HG02571 (cell line): ENCODE measurements at regions not wholly inside any gene's neighbourhood (a gene's known extent, or its start where the extent isn't known, plus 50 kb on each side); places are given as distances from the start of the nearest gene placed in this dataset.
"Not testable (repeated sequence)": the region's sequence is repeated elsewhere in the genome, so short reads cannot be mapped to it uniquely, and the experiment has no call there.

Source experiments
- ATAC-seq: cut with Tn5 transposase; IDR thresholded peaks from one replicate; pipeline ENCODE4 v1.9.1; 2021; ENCODE audit warnings: mild to moderate bottlenecking, moderate library complexity; ENCODE audit not compliant: unreplicated experiment

GRCh38 chr16:59168461-59169114 lies 434.5 kb upstream of the GOT2 start:
- no peak for ATAC-seq

GRCh38 chr16:59164461-59164860 lies 430.3 kb upstream of the GOT2 start:
- no peak for ATAC-seq

- no peak for ATAC-seq
Observed at GRCh38 chr16:59163371-59164055, 429.4 kb upstream of the GOT2 start.

GRCh38 chr16:59161679-59162078 lies 427.6 kb upstream of the GOT2 start:
- no peak for ATAC-seq

GRCh38 chr16:59154295-59154694 lies 420.2 kb upstream of the GOT2 start:
- no peak for ATAC-seq

- ATAC-seq, result no peak
Observed at GRCh38 chr16:59148769-59149155, 414.6 kb upstream of the GOT2 start.

- no peak for ATAC-seq
Observed at GRCh38 chr16:59148056-59148768, 414.1 kb upstream of the GOT2 start.

- no peak for ATAC-seq
Observed at GRCh38 chr16:59146140-59146539, 412.0 kb upstream of the GOT2 start.

- no peak for ATAC-seq
Observed at GRCh38 chr16:59144841-59145240, 410.7 kb upstream of the GOT2 start.

- ATAC-seq, result no peak
Observed at GRCh38 chr16:59144326-59144725, 410.2 kb upstream of the GOT2 start.

- no peak for ATAC-seq
Observed at GRCh38 chr16:59126486-59126885, 392.4 kb upstream of the GOT2 start.

GRCh38 chr16:59124056-59124455 lies 389.9 kb upstream of the GOT2 start:
- no peak for ATAC-seq

- no peak for ATAC-seq
Observed at GRCh38 chr16:59123479-59123878, 389.4 kb upstream of the GOT2 start.

- no peak for ATAC-seq
Observed at GRCh38 chr16:59122262-59122537, 388.1 kb upstream of the GOT2 start.

- ATAC-seq, result no peak
Observed at GRCh38 chr16:59121411-59122261, 387.5 kb upstream of the GOT2 start.

- ATAC-seq, result no peak
Observed at GRCh38 chr16:59116744-59117143, 382.6 kb upstream of the GOT2 start.

- no peak for ATAC-seq
Observed at GRCh38 chr16:59114790-59115189, 380.7 kb upstream of the GOT2 start.

- no peak for ATAC-seq
Observed at GRCh38 chr16:59113004-59113670, 379.0 kb upstream of the GOT2 start.

GRCh38 chr16:59111280-59111679 lies 377.2 kb upstream of the GOT2 start:
- ATAC-seq, result no peak

GRCh38 chr16:59108374-59108773 lies 374.3 kb upstream of the GOT2 start:
- ATAC-seq, result no peak

- ATAC-seq, result not testable (repeated sequence)
Observed at GRCh38 chr16:59096682-59097081, 362.6 kb upstream of the GOT2 start.
